Fibroblast of peridontal ligament (primary cell): ENCODE measurements at regions not wholly inside any gene's neighbourhood (a gene's known extent, or its start where the extent isn't known, plus 50 kb on each side); places are given as distances from the start of the nearest gene placed in this dataset.
"Not testable (repeated sequence)": the region's sequence is repeated elsewhere in the genome, so short reads cannot be mapped to it uniquely, and the experiment has no call there.

Source experiments
- DNase-seq: peaks from one replicate; pipeline ENCODE4 v3.0.0-alpha.2; 2010; ENCODE audit errors: extremely low read depth

DNA sequence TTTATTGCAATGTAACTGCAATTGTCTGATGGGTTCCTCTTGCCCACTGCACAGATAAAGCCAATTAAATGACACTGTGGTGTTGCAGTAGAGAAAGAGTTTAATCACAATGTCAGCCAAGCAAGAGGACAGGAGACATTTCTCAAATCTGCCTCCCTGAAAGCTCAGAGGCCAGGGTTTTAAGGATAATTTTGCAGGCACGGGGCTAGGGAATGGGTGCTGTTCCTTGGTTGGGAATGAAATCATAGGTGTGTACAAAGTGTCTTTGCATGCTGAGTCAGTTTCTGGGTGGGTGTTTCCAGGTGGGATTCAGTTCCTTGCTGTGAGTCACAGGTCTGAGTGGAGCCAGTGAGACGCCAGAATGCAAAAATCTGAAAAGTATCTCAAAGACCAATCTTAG, 271.4 kb downstream of the DOK5 start:
- DNase-seq = no peak

GRCh38 chr20:54745780-54746179, 270.4 kb downstream of the DOK5 start:
- no peak for DNase-seq

DNA sequence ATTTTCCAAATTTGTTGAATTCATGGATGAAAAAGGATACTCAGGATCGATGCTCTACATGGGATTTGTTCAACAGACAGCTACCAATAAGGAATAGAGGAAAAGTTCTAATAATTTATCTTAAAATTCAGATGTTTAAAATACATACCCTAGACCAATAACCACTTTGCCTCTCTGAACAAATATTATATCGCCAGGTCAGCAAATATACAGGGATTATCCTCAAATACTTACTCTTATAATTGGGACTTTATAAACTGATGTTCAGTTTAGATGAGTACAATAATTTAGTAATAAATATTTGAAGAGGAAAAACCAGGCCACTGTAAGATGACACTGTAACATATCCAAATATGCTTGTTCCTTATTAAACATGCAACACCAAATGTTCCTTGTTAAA, 268.7 kb downstream of the DOK5 start:
- no peak for DNase-seq

DNA sequence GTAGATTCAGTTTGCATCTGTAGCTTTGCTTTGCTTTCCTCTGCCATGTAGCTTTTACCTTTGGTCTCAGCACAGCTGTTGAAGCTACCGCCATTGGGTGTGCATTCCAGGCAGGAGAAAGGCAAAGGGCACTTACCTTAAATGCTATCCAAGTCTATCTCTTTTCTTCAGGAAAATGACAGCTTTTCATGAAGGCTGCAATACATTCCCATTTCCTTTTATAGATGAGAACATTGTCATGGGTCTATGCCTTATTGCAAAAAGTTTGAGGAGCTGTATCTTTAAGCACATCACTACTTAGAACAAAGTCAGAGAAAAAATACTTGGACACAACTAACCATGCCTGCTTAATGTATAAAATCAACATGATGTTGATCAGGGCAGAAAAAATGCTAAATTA, 266.8 kb downstream of the DOK5 start:
- no peak for DNase-seq

- no peak for DNase-seq
Measured at GRCh38 chr20:54736421-54736820, 261.0 kb downstream of the DOK5 start.

DNA sequence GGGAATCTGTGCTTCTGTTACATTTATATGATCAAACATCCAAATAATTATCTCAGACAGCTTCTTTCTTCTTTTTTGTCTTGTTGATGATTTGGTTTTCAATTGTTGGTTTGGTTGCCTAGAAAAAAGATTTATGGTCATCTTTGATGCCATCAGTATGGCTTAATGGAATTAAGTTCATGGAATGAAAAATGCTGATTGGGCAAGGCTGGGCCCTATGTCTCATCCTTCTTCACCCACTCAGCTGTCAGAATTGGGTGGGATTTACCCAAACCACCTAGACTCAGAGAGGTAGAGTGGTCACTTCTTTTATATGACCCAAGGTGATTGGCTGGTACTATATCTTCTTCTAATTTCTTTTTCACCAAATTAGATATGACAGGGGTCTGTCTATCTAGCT, 258.3 kb downstream of the DOK5 start:
- DNase-seq = no peak

DNA sequence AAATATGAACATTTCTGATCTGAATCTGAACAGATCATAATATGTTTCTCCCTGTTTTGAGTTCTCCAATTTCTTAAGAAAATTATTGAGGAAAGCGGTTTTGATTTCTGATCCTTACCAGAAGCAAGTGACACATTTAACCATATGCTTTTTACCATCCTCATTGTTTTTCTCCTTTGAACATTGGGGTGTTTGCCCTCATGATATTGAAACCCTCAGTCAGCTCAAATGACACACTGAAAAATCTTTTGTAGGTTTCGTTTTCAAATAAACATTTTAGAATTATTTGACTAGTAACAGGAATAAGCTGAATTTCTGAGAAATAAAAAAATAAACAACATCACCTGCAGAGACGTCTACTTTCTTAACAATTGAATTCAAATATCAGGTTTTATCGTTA, 252.1 kb downstream of the DOK5 start:
- no peak for DNase-seq

- DNase-seq = no peak
Measured at GRCh38 chr20:54726687-54727300, 251.4 kb downstream of the DOK5 start.

- DNase-seq = not testable (repeated sequence)
Measured at GRCh38 chr20:54725266-54725665, 249.9 kb downstream of the DOK5 start.

- DNase-seq = no peak
Measured at GRCh38 chr20:54723723-54724122, 248.3 kb downstream of the DOK5 start.

GRCh38 chr20:54717983-54718382, 242.6 kb downstream of the DOK5 start:
- no peak for DNase-seq

DNA sequence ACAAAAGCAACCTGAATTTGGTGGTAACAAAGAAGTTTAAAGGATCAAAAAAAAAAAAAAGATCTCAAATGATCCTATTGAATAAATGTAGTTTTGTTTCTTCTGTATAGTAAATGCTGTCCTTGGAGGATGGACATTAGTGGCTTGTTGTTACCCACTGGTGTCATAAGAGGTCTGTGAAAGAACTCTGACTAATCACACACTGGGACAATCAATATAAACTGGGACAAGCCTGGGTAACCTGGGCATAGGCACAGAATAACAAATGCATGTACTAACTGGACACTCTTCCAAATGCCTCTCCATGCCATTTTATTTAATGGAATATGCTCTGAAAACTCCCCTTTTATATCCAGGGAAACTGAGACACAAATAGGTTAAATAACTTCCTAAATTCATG, 241.4 kb downstream of the DOK5 start:
- DNase-seq = no peak

DNA sequence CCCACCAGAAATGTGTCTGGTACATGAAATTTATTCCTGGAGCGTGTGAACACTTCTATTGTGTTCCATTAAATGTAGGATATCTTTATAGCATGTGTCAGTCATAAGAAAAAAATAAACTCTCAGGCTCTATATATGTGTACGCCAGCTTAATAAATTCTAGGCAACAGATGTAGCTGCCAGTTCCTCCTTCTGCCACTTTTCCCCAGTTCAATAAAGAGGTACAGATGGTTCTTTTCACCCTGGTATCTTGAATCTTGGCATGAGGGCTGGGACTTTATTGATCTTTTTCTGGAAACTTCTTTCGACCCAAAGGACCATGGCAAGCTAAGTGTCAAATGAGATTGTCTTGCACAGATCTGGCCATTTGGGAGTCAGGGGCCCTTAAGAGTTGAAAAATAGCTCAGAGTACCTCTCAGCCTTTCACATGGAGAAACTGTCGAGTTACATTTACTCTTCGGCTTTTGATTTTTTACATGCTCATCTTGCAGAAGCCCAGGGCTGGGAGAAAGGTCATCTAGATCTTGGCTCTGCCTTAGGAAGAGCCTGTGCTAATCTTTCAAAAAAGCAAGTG, 240.9 kb downstream of the DOK5 start:
- no peak for DNase-seq

- DNase-seq = no peak
Measured at GRCh38 chr20:54714817-54715216, 239.4 kb downstream of the DOK5 start.

- DNase-seq = no peak
Measured at GRCh38 chr20:54713727-54714126, 238.3 kb downstream of the DOK5 start.

GRCh38 chr20:54711071-54711470, 235.7 kb downstream of the DOK5 start:
- no peak for DNase-seq

DNA sequence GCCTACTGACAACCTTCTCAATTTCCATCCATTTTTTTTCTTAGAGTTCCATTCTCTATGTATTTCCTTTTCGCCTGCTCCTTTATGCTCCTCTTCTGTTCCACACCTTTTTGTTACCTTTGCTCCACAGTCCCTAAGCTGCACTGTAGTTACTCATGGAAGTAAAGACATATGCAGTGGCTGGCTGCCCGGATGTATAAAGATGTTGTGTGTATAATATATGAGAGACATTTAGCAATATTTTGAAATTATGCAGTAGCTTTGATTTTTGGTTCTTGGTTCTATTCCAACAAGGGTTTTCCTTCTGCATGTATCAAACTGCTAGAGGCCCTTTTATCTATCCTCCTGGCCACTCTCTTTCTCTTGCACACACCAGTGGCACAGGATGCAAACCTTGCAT, 234.9 kb downstream of the DOK5 start:
- no peak for DNase-seq

DNA sequence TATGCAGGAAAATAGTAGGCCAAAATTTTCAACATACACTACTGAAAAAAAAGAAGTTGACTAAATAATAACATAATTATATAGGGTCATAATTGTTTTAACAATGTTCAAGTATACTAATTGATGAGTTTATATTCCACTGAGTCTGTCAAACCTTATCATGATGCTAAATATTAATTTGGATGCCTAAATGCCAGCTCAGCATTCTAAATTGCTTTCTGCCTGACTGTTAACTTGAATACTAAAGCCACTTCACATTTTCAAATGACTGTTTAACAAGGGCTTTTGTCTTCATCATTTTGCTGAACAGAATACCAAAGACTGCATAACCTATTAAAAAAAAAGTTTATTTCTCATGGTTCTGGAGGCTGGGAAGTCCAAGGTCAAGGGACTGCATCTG, 232.8 kb downstream of the DOK5 start:
- no peak for DNase-seq

- DNase-seq = no peak
Measured at GRCh38 chr20:54707801-54708200, 232.4 kb downstream of the DOK5 start.

DNA sequence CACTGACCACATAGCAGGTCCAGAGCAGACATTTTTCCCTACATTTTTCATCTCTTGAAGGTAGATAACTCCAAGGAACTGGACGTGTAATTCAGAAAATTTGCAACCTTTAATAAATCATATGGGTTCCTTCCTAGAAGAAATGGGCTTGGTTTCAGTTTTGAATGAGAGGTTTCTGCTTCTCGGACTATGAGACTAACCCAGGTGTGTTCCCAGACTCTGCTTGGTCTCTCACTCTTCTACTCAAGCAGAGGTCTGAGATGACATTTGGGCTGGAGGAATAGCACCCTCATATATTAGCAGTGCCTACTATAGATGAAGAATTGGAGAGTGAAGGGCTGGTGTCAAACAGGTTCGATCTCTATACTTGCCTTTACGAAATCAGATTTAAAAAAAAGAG, 231.2 kb downstream of the DOK5 start:
- DNase-seq = no peak

- DNase-seq = no peak
Measured at GRCh38 chr20:54704032-54704635, 228.7 kb downstream of the DOK5 start.
